HL-60 (cell line): ENCODE measurements at regions not wholly inside any gene's neighbourhood (a gene's known extent, or its start where the extent isn't known, plus 50 kb on each side); places are given as distances from the start of the nearest gene placed in this dataset.
"Not testable (repeated sequence)": the region's sequence is repeated elsewhere in the genome, so short reads cannot be mapped to it uniquely, and the experiment has no call there.

Experiments used
- DNase-seq, 2 experiments: peaks; one replicate each; pipeline ENCODE4 v3.0.0-alpha.2; 2010 to 2020; ENCODE audit warnings: low read depth in 1 of 2, low spot score in 1 of 2
- H3K27ac ChIP-seq: fragments of 250-450 bp; sonication (Bioruptor Pico); replicated peaks from 2 replicates; pipeline ENCODE4 v1.5.1; 2020; ENCODE audit warnings: mild to moderate bottlenecking, moderate library complexity
- H3K27me3 ChIP-seq: fragments of 250-450 bp; sonication (Bioruptor Pico); 2 replicates; pipeline ENCODE4 v1.5.1; 2021; ENCODE audit warnings: mild to moderate bottlenecking, moderate library complexity; ENCODE audit not compliant: insufficient read depth, poor library complexity, severe bottlenecking
- H3K4me3 ChIP-seq: replicated peaks from 2 replicates; pipeline ENCODE4 v1.5.1; 2011; ENCODE audit warnings: mild to moderate bottlenecking, control low read depth, low read length; ENCODE audit not compliant: insufficient read depth
- SPI1 ChIP-seq: IDR thresholded peaks from 2 replicates; pipeline ENCODE4 v1.6.1; 2012; ENCODE audit warnings: low read depth, mild to moderate bottlenecking, borderline replicate concordance

DNA sequence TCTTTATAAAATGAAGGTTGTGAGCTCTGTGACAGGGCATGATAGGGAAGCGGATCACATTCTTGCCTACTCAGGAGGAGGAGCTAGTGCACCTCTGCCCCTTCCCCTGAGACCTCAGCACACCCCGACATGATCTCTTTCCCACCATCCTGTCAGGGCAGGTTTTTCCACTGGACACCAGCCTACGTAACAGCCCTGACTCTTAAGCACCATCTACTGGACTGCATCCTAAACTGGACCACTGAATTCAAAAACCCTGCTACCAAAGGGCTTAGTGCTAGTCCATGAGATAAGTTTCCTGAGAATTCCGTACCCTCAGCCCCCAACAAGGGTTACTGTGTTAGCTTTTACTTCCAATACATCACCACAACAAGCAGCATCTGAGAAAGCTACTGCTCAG, 68.5 kb upstream of the FCGR1A start:
- not testable (repeated sequence) for H3K4me3 ChIP-seq, H3K27me3 ChIP-seq, H3K27ac ChIP-seq, DNase-seq

DNA sequence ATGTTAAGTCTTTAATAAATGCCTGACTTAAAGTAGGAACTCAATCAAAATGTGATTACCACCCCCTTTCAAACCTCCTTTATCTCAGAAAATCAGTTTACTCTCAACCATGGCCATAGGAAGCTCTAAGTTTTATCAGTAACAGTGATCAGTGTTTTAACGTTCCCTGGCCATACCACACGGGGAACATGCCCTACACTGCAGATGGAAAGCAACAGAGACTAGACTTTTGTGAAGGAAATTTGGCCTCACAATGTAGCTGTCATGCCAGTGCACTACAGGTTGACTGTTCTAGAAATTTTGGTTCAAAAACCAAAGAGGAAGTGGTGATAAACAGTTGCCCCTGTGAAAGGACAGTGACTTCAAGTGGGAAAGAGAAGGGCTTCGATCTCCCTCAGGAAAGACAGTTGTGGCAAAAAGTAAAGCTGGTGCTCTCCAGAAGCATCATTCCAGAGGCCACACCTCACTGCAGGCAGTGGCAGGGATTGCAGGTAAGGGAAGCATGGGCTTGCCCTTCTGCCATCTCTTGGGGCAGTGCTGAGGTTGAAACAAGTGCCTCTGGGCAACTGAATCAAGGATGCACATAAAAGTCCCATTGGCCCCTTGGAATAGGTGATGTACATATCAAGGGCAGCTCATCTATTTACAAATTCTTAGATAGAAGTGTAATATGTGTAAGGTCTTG, 57.7 kb upstream of the FCGR1A start:
- not testable (repeated sequence) for H3K27me3 ChIP-seq, H3K27ac ChIP-seq, H3K4me3 ChIP-seq, DNase-seq

DNA sequence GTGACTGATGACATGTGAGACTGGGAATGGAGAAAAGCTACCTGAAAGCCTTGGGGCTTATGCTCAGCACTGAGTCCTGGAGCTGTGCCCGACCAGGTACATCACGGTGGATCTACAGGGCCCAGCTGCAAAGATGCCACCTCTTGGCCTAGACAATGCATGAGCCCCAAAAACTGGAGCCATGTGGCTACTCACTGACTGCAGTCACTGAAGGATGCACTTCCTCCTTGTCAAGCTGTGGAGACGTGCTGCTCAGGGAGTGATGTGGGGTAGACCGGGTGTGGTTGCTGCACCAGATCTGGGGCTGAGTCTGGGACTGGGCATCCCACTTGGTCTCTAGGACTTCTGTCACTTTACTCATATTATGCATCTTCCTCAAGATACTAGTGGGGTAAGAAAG, 55.8 kb upstream of the FCGR1A start:
- TF ChIP-seq SPI1, result peak; percentile 40; the same call in 1 of the 2 replicates
- not testable (repeated sequence) for H3K27me3 ChIP-seq, H3K4me3 ChIP-seq, H3K27ac ChIP-seq
- DNase-seq, result peak in 1 of 2 experiments; percentile 8

DNA sequence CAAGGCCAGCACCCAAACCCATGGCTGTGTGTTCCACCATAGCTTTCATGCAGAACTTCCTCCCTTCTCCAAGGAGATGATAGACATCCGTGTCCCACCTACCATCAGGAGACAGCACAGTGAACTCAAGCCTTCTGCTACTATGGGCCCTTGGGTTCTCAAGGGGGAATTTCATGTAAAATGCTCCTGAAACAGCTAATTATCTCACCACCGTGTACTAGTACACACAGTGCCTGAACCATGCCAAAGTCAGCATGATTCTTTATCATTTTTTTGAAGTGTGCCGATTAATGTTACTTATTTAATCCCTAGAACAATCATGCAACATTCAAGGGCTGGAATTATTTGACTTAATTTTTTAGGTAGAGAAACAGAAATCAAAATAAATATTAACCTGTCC, 53.9 kb upstream of the FCGR1A start:
- not testable (repeated sequence) for H3K27ac ChIP-seq, H3K4me3 ChIP-seq, DNase-seq, H3K27me3 ChIP-seq
